ENCODE measurements at regions not wholly inside any gene's neighbourhood (a gene's known extent, or its start where the extent isn't known, plus 50 kb on each side); places are given as distances from the start of the nearest gene placed in this dataset.

DNA sequence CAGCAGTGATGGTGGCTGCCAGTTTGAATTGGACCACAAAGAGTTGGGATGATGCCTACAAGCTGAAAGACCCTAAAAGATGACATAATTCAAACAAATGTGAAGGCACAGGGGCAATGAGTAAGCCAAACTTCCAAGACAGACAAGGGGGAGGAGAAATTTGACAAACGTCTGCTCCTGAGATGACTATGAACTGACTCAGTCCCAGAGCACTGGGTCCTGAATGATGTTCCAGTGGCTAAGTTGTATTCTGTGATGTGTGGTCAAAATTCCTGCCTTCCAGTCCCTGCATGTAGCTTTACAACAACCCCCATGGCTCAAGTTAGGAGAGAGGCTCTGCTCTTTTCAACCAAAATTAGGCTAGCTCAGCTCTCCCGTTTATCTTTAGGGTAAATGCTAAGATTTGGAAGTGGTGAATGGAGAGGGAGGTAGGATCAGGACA, 86.1 kb upstream of the SIRPA start:
- TF ChIP-seq CTCF (conservative IDR thresholded peaks at IDR 0.05; ENCODE audit: low read depth, low read length): no peak
- no peak overlapping the region for H3K4me3 ChIP-seq (ENCODE audit: low read depth, low read length)
- DNase-seq (ENCODE audit: low read depth): peak; percentile 39

GRCh38 chr20:1808101-1808500, 87.1 kb upstream of the SIRPA start:
- no peak for DNase-seq (ENCODE audit: low read depth)

GRCh38 chr20:1807394-1807793, 87.8 kb upstream of the SIRPA start:
- DNase-seq (ENCODE audit: low read depth): no peak
- no peak overlapping the region for H3K4me3 ChIP-seq (ENCODE audit: low read depth, low read length)
- TF ChIP-seq CTCF (conservative IDR thresholded peaks at IDR 0.05; ENCODE audit: low read depth, low read length): no peak

More at GRCh38 chr20:1808101-1808500, 87.1 kb upstream of the SIRPA start:
- TF ChIP-seq CTCF (conservative IDR thresholded peaks at IDR 0.05; ENCODE audit: low read depth, low read length): no peak
- no peak overlapping the region for H3K4me3 ChIP-seq (ENCODE audit: low read depth, low read length)

GRCh38 chr20:1806456-1806855, 88.8 kb upstream of the SIRPA start:
- no peak for TF ChIP-seq CTCF (conservative IDR thresholded peaks at IDR 0.05; ENCODE audit: low read depth, low read length)
- H3K4me3 ChIP-seq (ENCODE audit: low read depth, low read length): no peak overlapping the region
- no peak for DNase-seq (ENCODE audit: low read depth)

- DNase-seq (ENCODE audit: low read depth): no peak
- H3K4me3 ChIP-seq (ENCODE audit: low read depth, low read length): no peak overlapping the region
- no peak for TF ChIP-seq CTCF (conservative IDR thresholded peaks at IDR 0.05; ENCODE audit: low read depth, low read length)
Observed at GRCh38 chr20:1805816-1806215, 89.4 kb upstream of the SIRPA start.

DNA sequence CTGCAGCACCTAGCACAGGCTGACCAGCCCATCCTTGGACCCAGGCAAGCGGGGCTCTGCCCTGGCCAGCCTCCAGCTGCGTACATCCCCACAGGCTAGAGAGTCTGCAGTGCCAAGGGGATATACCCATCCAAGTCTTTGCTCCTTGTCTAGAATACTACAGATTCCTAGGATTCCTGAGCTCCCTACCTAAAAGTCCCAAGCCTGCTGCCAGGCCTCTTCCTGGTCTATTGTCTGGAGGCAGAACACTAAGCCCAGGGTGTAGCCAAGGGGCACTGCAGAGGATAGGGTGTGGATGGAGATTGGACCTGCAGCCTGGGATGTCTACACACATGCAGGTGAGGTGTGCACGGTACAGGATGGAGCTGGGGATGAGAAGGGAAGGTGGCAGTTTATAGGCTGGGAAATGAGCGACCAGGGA, 90.0 kb upstream of the SIRPA start:
- no peak overlapping the region for H3K4me3 ChIP-seq (ENCODE audit: low read depth, low read length)
- no peak for TF ChIP-seq CTCF (conservative IDR thresholded peaks at IDR 0.05; ENCODE audit: low read depth, low read length)
- no peak for DNase-seq (ENCODE audit: low read depth)

GRCh38 chr20:1804554-1804956, 90.7 kb upstream of the SIRPA start:
- no peak for DNase-seq (ENCODE audit: low read depth)
- no peak for TF ChIP-seq CTCF (conservative IDR thresholded peaks at IDR 0.05; ENCODE audit: low read depth, low read length)
- H3K4me3 ChIP-seq (ENCODE audit: low read depth, low read length): no peak overlapping the region
